A673 (cell line): ENCODE measurements at regions not wholly inside any gene's neighbourhood (a gene's known extent, or its start where the extent isn't known, plus 50 kb on each side); places are given as distances from the start of the nearest gene placed in this dataset.

Source experiments
- EZH2 ChIP-seq: fragments of 200-600 bp; sonication (generic); IDR thresholded peaks from 2 replicates; pipeline ENCODE4 v1.6.1; 2017; ENCODE audit warnings: borderline replicate concordance, low read depth, mild to moderate bottlenecking, mixed read lengths, antibody characterized with exemption, low read length; ENCODE audit not compliant: poor library complexity, severe bottlenecking
- TF ChIP-seq, protein P1 (sequence below): fragments of 300-800, 200-600 bp; sonication (generic); conservative IDR thresholded peaks from 2 replicates; pipeline ENCODE4 v1.5.1; 2017; ENCODE audit warnings: low read depth, mild to moderate bottlenecking, antibody characterized with exemption, low read length, moderate library complexity, mixed read lengths

DNA sequence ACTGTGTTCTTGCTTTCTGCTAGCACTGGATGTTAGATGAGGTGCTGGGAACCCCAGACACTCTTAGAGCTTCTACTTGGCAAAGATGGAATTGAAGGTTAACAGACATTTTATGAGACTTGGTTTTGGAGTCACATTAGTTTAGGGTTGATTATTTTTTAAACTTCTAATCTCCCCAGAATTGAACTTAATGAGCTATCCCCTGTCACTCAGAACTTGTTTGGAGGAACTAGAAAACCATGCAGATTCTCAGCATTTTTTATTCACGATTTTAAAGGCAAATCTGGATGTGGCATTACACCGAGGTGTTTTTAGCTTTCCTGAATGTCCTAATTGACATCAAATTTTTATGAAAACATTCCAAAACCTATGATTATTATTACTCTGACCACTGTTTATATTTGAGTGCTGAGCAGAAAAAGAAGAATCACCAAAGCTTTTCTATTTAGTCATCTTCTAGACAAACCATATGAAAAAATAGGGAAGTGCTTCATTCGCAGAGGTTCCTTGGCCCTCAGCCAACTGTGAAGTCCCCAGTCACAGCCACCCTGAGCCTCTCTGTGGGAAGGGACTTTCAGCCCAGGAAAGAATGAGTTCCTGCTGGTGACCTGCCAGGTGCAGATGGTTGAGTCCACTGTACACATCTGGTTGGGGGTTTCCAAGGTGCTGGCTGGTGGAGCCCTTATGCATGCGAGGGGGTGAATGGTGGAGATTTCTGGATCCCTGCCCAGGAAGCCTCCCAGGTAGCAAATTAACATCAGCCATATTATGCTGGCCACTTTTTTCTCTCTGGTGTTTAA is 196.0 kb upstream of the TOPAZ1 start:
- TF ChIP-seq, protein P1, sequence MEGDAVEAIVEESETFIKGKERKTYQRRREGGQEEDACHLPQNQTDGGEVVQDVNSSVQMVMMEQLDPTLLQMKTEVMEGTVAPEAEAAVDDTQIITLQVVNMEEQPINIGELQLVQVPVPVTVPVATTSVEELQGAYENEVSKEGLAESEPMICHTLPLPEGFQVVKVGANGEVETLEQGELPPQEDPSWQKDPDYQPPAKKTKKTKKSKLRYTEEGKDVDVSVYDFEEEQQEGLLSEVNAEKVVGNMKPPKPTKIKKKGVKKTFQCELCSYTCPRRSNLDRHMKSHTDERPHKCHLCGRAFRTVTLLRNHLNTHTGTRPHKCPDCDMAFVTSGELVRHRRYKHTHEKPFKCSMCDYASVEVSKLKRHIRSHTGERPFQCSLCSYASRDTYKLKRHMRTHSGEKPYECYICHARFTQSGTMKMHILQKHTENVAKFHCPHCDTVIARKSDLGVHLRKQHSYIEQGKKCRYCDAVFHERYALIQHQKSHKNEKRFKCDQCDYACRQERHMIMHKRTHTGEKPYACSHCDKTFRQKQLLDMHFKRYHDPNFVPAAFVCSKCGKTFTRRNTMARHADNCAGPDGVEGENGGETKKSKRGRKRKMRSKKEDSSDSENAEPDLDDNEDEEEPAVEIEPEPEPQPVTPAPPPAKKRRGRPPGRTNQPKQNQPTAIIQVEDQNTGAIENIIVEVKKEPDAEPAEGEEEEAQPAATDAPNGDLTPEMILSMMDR: no peak
- no peak for TF ChIP-seq EZH2
